Breast epithelium (tissue), 4 donors: ENCODE measurements at regions not wholly inside any gene's neighbourhood (a gene's known extent, or its start where the extent isn't known, plus 50 kb on each side); places are given as distances from the start of the nearest gene placed in this dataset.

Experiments
- DNase-seq, 2 donors: peaks; one replicate each; pipeline ENCODE4 v3.0.0-alpha.2; 2019; ENCODE audit warnings: low spot score in 2 of 2
- H3K27ac ChIP-seq, 2 donors: fragments of 200-600 bp; sonication (generic) in 1 of 2; one replicate each; pipeline ENCODE4 v1.5.1; 2016 to 2019; ENCODE audit warnings: mild to moderate bottlenecking in 1 of 2
- H3K27me3 ChIP-seq, 2 donors: fragments of 200-600 bp; sonication (generic) in 1 of 2; one replicate each; pipeline versions ENCODE4 v1.5.1 to v1.6.0; 2017 to 2019; ENCODE audit warnings: control low read depth in 1 of 2, mild to moderate bottlenecking in 1 of 2
- H3K36me3 ChIP-seq: fragments of 200-600 bp; one replicate; pipeline ENCODE4 v1.5.1; 2019
- H3K4me1 ChIP-seq, 2 donors: fragments of 200-600 bp; sonication (generic); one replicate each; pipeline ENCODE4 v1.5.1; 2016 to 2019; ENCODE audit warnings: control low read depth in 1 of 2
- H3K4me3 ChIP-seq, 3 donors: fragments of 200-600 bp; sonication (generic); 1 replicate in 2 of 3; 2 replicates in 1 of 3; pipeline ENCODE4 v1.5.1; 2016 to 2019; ENCODE audit warnings: mild to moderate bottlenecking in 3 of 3, moderate library complexity in 2 of 3
- H3K9me3 ChIP-seq, 2 donors: fragments of 200-600 bp; sonication (generic) in 1 of 2; one replicate each; pipeline ENCODE4 v1.5.1; 2016 to 2019; ENCODE audit warnings: control low read depth in 1 of 2
- POLR2A ChIP-seq: fragments of 450-650 bp; IDR thresholded peaks from one replicate; pipeline ENCODE4 v1.6.1; 2016; ENCODE audit warnings: antibody characterized with exemption, mild to moderate bottlenecking, moderate library complexity
- POLR2AphosphoS5 ChIP-seq, 3 donors: sonication (generic); formaldehyde crosslinking; IDR thresholded peaks; one replicate each; pipeline ENCODE4 v1.6.1; 2017; ENCODE audit warnings: antibody characterized with exemption in 3 of 3
- intact Hi-C: fragments of 100-400 bp; cut with DNase I; formaldehyde crosslinking; loops from one replicate; pipeline ENCODE4 v1.15.1; 2023; ENCODE audit warnings: low total_unique reads
- TF ChIP-seq, protein P1 (sequence below), 3 donors: fragments of 450-650 bp; IDR thresholded peaks; one replicate each; pipeline ENCODE4 v1.5.1; 2016 to 2017; ENCODE audit warnings: antibody characterized with exemption in 3 of 3, mild to moderate bottlenecking in 3 of 3, moderate library complexity in 3 of 3

DNA sequence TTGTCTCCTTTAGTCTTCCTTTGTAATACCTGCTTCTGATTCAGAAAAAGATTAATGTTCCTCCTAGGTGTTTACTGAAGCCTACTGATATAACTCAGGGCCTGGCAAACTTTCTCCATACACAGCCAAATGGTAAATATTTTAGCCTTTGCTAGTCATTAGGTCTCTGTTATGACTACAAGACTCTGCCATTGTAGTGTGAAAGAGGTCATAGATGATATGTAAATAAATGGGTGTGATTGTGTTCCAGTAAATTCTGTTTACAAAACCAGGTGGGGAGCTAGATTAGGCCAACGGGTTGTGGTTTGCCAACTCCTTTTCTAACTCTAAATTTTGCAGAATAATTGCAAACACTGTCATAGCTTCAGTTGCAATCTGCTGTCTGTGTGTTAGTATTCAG is 568.1 kb upstream of the GNPDA2 start:
- Histone ChIP-seq H3K36me3 (no peaks in the 10 kb centered on the region), H3K27me3 (no peaks in the 10 kb centered on the region), H3K4me3 (no peak overlapping the region), H3K4me1 (no peaks in the 10 kb centered on the region), H3K27ac (no peak overlapping the region), H3K9me3 (no peaks in the 10 kb centered on the region)
- DNase-seq, result no peak
- TF ChIP-seq, protein P1, sequence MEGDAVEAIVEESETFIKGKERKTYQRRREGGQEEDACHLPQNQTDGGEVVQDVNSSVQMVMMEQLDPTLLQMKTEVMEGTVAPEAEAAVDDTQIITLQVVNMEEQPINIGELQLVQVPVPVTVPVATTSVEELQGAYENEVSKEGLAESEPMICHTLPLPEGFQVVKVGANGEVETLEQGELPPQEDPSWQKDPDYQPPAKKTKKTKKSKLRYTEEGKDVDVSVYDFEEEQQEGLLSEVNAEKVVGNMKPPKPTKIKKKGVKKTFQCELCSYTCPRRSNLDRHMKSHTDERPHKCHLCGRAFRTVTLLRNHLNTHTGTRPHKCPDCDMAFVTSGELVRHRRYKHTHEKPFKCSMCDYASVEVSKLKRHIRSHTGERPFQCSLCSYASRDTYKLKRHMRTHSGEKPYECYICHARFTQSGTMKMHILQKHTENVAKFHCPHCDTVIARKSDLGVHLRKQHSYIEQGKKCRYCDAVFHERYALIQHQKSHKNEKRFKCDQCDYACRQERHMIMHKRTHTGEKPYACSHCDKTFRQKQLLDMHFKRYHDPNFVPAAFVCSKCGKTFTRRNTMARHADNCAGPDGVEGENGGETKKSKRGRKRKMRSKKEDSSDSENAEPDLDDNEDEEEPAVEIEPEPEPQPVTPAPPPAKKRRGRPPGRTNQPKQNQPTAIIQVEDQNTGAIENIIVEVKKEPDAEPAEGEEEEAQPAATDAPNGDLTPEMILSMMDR (IDR thresholded peaks at IDR 0.05), result no peak
- TF ChIP-seq POLR2A (no peak), POLR2AphosphoS5 (IDR thresholded peaks at IDR 0.05) (no peak)
- intact Hi-C loops, result no loop called here

DNA sequence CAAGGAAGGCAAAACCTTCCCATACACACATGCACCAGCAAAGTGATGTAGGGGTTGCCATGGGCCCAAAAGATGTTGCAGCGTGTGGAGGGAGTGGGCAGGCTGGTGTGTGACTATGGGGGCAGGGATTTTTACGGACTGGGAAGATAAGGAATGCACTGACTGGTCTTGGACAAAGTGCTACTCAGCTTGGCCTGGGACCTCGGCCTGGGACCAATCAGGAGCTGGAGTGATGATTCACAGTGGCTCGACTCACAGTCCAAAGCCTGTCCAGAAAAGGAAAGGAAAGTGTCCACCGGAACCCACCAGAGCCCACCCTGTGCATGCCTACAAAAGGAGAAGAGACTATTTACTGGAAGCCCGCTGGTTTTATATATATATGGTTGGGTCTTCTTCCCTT is 567.0 kb upstream of the GNPDA2 start:
- intact Hi-C loops, result no loop called here
- Histone ChIP-seq H3K9me3 (no peaks in the 10 kb centered on the region), H3K4me1 (no peaks in the 10 kb centered on the region), H3K27me3 (no peaks in the 10 kb centered on the region), H3K27ac (no peak overlapping the region), H3K4me3 (no peak overlapping the region), H3K36me3 (no peaks in the 10 kb centered on the region)
- TF ChIP-seq POLR2A (no peak), POLR2AphosphoS5 (IDR thresholded peaks at IDR 0.05) (no peak)
- TF ChIP-seq, protein P1 (IDR thresholded peaks at IDR 0.05), result no peak
- no peak for DNase-seq

DNA sequence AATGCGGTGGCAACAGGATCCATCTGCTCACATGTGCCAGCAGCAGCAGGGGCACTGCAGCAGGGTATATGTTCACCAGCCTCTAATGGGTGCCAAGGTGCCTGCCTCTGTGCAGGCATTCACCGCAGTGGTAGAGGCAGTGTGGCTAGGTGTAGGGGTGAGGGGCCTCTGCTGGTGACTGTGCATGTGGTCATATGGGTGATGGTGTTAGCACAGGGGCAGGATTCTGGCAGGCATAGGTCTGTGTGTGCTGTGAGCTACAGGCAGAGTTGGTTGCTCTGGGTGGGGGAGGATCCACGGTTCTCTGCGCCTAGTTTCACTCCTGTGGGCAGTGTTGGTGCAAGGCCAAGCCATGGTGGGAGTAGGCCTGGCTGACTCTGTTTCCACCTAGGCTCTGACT is 566.5 kb upstream of the GNPDA2 start:
- TF ChIP-seq, protein P1 (IDR thresholded peaks at IDR 0.05), result no peak
- TF ChIP-seq POLR2A (no peak), POLR2AphosphoS5 (IDR thresholded peaks at IDR 0.05) (no peak)
- no peak for DNase-seq
- Histone ChIP-seq H3K4me1 (no peaks in the 10 kb centered on the region), H3K27ac (no peak overlapping the region), H3K27me3 (no peaks in the 10 kb centered on the region), H3K9me3 (no peaks in the 10 kb centered on the region), H3K36me3 (no peaks in the 10 kb centered on the region), H3K4me3 (no peak overlapping the region)
- intact Hi-C loops, result no loop called here

DNA sequence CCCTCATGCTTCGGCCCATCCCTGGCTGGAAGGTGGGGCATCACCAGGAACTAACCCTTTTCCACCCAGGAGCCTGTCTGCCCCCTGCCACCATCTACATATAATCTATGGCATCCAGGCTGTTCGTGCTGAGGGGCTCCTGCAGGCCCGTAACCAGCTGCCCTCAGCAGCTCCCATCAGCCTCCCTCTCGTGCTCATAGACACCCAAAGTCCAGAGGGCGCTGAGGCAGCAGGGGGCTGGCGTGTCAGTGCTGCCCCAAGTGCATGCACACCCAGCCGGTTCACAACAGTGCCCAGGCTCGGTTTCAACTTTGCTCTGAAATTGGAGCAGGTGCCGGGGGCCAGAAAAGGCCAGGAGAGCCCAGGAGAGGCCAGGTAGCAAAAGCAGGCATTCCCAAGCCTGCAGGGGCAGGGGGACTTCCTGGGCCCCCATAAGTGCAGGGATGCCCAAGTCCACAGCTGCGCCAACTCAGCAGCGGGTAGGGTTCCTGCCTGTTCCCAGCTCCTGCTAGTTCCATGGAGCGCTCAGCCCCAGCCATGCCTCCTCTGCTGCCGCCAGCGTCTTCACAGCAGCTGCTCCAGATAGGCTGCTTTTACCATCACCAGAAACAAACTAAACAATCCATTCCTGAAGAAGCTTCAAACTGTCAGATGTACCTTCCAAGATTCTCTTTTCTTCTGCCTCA is 558.2 kb upstream of the GNPDA2 start:
- H3K9me3 ChIP-seq, result no peaks in the 10 kb centered on the region
- H3K27ac ChIP-seq, result no peak overlapping the region
- H3K27me3 ChIP-seq, result no peaks in the 10 kb centered on the region
- intact Hi-C loops, result no loop called here
- TF ChIP-seq POLR2AphosphoS5 (IDR thresholded peaks at IDR 0.05) (no peak), POLR2A (no peak)
- TF ChIP-seq, protein P1 (IDR thresholded peaks at IDR 0.05), result no peak
- no peak overlapping the region for H3K4me3 ChIP-seq
- no peak for DNase-seq
- H3K4me1 ChIP-seq, result no peaks in the 10 kb centered on the region
- no peaks in the 10 kb centered on the region for H3K36me3 ChIP-seq

DNA sequence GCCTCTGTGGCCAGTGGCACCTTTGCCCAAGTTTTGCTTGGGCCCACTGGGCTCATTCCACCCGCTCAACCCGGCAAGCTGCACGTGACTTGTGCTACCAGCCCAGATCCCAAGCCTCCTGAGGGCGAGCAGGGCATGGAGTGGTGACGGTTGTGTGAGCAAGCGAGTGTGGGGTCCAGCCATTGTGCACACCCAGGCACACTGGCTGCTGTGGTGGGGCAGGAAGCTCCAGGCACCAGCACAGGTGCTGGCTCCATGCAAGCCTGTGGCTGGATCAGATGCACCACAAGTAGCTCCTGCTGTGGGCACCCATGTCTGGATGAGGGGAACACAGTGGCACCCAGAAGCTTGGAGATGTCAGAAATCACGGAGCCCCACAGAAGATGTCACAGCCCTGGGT is 557.0 kb upstream of the GNPDA2 start:
- Histone ChIP-seq H3K4me1 (no peaks in the 10 kb centered on the region), H3K27me3 (no peaks in the 10 kb centered on the region), H3K4me3 (no peak overlapping the region), H3K9me3 (no peaks in the 10 kb centered on the region), H3K27ac (no peak overlapping the region), H3K36me3 (no peaks in the 10 kb centered on the region)
- intact Hi-C loops, result no loop called here
- DNase-seq, result no peak
- TF ChIP-seq, protein P1 (IDR thresholded peaks at IDR 0.05), result no peak
- TF ChIP-seq POLR2AphosphoS5 (IDR thresholded peaks at IDR 0.05), result no peak
- no peak for TF ChIP-seq POLR2A
